GM21447 (cell line): ENCODE measurements at regions not wholly inside any gene's neighbourhood (a gene's known extent, or its start where the extent isn't known, plus 50 kb on each side); places are given as distances from the start of the nearest gene placed in this dataset.
"Not testable (repeated sequence)": the region's sequence is repeated elsewhere in the genome, so short reads cannot be mapped to it uniquely, and the experiment has no call there.

Experiments
- ATAC-seq: cut with Tn5 transposase; IDR thresholded peaks from one replicate; pipeline ENCODE4 v1.9.1; 2021; ENCODE audit not compliant: unreplicated experiment

DNA sequence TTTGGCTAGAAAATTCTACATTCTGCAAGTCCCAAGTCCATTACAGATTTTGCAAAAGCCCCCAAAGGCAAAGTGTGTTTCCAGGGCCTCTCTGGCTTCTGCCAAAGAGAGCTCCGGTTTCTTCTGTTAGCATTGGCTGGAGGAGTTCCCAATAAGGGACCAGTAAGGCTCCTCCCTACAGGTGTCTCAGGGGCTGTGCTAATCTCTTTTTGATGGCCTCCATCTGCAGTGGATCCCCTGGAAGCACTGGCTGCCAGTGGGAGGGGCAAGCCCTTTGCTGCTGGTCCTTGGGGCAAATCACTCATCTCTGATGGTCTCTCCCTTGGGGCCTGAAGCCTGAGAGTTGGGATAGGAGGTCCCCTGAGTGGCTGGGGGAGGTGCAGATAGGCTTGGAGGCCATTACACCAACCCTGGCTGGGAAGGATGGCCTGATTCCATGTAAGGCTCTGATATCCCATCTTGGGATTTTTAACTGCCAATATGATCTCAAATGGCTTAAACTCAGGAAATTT lies 89.1 kb upstream of the USP24 start:
- ATAC-seq: no peak

DNA sequence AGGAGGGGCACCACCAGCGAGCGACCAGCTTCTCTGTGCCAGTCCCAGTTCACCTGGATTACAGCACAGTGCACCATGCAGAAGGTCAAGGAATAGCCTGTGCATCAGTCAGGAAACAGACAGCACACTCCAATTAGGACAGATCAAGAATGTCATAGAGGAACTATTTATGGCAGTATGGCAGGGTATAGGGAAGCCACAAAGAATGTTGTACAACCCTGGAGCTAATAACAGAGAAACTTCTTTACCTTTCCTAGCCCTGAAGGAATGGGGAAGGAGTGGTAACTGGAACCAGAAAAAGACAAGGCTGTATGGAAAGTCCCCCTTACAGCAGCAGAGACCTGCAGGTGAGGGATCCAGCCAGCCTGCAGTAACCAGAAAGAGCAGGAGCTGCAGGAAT lies 87.8 kb upstream of the USP24 start:
- ATAC-seq: no peak

- no peak for ATAC-seq
Measured at GRCh38 chr1:55301912-55302311, 86.7 kb upstream of the USP24 start.

DNA sequence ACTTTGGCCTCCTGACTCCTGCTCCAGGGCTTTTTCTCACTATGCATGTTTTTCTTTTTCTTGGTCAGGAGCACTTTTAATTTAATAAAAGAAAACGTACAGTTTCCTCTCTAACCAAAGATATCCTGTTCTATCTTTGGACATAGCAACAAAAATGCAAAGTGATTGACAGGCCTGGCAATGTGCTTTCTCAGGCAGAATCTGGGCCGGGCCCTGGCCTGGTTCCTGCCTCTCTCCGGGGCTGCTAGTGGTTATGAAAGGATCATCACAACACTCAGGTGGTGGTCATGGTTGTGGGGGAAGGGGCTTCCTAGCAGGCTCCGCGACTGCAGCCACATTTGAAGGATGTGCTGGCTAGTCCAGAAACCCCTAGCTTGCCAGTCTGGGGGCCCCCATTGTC lies 85.8 kb upstream of the USP24 start:
- no peak for ATAC-seq

DNA sequence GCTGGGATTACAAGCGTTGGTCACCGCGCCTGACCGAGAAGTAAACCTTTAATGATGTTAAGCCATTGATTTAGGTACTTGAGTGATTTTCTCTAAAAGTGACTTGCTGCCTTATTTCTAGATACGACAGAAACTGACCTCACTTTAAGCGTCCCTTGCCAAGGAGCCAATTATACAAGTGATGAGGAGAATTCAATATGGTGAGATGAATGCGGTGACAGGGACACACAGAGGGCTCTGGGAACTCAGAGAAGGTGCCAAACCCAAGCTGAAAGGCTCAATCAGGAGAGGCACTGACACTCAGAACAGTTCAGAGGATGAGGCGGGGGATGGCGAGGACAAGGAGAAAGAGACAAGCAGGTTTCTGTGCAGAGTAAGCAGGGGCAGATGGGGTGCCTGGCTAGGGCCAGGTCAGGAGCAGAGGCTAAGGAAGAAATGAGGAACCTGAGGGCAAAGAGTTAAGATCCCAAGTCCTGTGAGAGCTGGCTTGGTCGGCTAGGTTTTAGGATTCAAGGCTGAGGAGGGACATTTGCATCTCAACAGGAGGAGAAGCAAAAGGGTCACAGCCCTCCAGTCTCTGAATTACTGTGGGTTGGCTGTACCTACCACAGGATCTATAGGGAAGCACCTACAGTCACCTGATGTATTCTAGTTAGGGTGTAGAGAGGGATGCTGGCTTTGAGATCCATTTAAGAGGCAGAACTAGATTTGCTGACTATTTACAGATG lies 83.2 kb upstream of the USP24 start:
- ATAC-seq: no peak

DNA sequence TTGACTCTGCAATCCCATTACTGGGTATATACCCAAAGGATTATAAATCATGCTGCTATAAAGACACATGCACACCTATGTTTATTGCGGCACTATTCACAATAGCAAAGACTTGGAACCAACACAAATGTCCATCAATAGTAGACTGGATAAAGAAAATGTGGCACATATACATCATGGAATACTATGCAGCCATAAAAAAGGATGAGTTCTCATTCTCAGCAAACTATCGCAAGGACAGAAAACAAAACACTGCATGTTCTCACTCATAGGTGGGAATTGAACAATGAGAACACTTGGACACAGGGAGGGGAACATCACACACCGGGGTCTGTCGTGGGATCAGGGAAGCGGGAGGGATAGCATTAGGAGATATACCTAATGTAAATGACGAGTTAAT lies 81.1 kb upstream of the USP24 start:
- ATAC-seq: not testable (repeated sequence)

GRCh38 chr1:55289614-55290013 lies 74.5 kb upstream of the USP24 start:
- no peak for ATAC-seq

DNA sequence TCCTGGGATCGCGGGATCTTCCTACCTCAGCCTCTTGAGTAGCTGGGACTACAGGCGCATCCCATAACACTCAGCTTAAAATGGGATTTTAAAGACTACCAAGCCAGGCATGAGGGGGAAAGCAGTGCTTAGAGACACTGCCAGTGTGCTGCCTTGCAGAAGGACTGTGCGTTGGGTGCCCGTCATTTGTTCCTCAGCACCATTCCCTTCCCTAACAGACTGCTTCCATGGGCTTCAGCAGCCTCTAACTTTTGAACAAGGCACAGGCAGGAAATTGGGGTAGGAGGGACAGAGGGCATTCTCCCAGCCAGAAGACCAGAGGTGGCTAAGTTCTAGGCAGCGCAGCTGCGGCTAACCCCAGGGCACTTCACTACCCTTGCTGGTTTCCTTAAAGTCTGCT lies 73.9 kb upstream of the USP24 start:
- no peak for ATAC-seq

DNA sequence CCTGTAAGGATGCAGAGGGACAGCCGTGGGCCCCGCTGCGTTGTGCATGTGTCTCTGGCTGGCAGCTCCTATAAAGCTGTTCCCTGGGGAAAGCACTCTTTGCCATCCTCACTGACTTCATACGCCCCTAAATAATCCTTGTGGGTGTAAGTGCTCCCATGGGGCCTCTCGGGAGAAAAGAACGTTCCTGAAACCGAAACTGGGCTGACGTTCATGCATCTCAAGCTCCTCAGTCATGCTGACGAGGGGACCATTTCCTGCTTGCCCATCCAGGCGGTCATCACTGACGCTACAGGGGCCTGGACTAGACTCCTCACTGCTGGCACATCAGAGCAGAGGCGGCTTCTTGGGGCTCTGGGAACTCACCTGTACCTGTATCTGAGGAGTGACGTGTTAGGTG lies 73.1 kb upstream of the USP24 start:
- peak; percentile 92 for ATAC-seq

- ATAC-seq: peak; percentile 38
Measured at GRCh38 chr1:55287723-55288122, 72.6 kb upstream of the USP24 start.

DNA sequence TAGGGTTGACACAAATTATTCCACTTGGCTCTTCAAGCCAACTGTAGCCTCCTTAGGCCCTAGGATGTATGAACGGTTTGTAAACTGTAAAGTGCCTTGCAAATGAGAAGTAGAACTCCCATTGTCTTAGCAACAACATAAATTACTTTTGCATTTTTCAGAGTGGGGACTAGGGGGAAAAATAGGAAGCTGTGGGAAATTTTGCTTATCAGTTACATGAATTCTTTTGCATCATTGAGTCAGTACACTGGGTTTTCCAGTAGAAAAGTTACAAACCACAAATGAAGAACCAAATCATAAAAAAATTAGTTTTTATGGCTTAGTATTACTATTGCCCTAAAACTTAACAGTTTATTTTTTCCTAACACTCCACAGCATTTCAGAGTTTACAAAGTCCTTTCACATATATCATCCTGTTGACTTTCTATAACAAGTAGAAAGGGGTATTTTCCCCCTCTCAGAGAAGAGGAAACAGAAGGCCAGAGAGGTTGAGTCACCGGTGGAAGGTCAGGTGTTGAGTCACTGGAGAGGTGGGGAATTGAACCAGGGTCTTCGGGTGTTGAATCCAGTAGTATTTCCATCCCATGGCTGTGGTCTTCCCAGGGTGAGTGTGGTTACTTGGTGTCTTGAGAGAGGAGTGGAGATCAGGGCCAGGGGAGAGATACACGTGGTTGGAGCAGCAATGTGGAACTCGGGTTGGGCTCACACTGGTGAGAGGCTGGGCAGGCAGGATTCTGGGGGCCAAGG lies 71.9 kb upstream of the USP24 start:
- no peak for ATAC-seq

DNA sequence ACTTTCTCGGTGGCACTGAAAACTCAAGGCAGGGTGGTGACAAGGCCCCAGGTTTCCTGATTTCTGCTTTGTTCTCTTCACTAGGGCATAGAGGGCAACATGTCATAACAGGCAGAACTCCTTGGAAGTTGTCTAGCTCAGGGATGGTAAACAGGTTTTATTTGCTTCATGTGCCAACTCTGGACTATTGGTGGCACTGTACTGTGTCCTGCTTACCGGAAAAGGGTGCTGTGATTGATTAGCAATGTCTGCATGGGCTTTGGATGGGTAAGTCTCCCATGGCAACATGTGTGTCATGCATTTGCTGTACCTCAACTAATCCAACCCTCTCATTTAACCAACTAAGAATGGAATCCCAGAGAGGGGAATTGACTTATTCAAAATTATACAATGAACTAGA lies 70.7 kb upstream of the USP24 start:
- ATAC-seq: no peak

DNA sequence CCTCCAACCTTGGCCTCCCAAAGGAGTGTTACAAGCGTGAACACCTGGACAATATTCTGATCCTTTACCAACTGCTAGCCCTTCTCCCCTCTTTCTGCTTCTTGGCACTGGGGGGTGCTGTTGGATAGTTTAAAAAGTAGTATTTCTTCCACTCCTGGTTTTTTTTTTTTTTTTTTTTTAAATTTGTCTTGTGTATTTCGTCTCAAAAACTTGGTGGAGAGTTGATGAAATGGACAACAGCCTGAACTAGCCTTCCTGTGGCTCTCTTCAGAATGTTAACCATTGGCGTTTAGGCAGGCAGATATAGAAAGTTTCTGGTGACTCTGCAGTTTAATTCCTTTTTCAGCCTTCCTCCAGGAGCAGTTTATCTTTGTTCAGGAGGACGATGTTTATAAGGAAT lies 69.7 kb upstream of the USP24 start:
- ATAC-seq: no peak

GRCh38 chr1:55282058-55282457 lies 66.9 kb upstream of the USP24 start:
- no peak for ATAC-seq

GRCh38 chr1:55280731-55281130 lies 65.6 kb upstream of the USP24 start:
- ATAC-seq: no peak

DNA sequence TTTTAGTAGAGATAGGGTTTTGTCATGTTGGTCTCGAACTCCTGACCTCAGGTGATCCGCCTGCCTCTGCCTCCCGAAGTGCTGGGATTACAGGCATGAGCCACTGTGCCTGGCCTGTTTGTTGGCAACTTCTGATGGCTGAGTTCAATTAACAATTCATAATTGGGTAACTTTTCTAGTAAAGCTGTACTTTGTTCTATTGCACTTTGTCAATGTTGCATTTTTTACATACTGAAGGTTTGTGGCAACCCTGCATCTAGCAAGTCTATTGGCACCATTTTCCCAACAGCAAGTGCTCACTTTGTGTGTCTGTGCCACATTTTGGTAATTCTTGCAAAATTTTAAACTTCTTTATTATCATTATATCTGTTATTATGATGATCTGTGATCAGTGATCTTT lies 64.5 kb upstream of the USP24 start:
- no peak for ATAC-seq

DNA sequence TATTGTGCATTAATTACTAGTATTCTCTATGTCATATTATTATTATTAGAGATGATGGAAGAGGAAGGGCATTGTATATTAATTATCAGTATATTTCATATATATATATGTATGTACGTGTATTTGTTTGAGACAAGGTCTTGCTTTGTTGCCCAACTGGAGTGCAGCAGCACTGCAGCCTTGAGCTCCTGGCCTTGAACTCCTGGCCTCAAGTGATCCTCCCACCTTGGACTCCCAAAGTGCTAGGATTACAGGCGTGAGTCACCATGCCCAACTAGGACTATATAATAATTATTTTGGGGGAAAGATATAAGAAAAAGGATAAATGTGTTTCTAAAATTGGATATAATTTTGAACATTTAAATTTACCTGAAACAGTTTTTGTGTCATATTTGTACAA lies 63.2 kb upstream of the USP24 start:
- no peak for ATAC-seq

DNA sequence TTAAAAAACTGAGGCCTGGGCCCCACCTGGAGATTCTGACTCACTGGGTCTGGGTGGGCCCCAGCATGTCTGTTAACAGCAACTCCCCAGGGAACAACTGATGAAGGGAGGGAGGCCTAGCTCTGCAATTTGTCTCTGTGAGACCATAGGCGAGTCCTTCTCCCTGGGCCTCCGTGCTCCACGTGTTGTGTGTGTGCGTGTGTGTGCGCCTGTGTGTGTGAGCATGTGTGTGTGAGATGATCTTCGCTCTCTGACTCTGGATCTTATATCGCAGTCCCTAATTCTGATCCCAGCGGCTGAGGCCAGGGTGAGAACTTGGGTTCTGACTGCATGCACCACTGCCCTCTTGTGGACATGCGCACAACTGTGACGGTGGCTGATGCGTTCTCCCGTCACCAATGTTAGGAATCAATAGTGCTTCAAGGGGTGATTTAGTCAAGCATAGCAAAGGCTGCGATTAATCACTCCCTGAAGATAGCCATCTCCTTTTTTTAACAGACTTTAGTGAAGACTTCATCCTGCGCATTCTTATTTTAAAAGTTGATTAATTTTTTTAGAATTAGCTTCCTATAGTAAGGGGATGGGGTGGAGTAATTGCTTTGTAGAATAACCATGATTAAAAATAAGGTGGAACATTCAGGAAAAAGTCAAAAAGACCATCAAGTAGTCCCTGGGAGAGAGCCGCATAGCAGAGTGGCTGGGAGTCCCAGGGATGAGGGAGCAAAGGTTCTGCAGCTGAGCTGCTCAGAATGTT lies 62.4 kb upstream of the USP24 start:
- peak; percentile 85 for ATAC-seq

DNA sequence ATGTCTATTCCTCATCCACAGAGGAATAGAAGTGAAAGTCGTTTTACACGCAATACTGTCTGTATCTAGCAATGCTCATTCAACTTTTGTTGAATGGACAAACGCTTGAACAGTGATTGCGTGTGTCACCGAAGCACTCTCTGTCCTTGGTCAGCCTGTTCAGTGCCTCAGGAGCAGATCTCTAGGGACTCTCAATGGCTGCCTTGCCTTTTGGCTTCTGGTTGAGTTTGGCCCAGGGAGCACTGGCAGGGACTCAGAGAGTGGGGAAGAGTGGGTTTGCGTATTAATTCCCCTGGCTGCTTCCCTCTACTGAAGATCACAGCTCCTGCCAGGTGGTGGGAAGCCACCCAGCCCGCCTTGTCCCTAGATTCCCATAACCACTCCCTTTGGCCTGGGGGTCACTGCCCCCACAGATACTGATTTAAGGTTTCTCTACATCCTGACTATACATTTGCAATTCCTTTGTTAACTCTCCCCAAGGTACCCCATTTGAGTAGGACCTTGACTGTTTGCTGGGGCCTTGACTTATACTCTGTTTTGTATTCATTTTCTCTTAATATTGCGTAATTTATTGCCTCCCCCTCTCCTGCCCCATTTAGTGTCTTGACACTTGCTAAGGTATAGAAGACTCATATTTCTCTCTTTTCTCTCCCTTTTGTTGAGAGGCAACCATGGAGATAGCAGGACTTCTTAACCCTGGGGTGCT lies 61.7 kb upstream of the USP24 start:
- no peak for ATAC-seq

- no peak for ATAC-seq
Measured at GRCh38 chr1:55275941-55276341, 60.8 kb upstream of the USP24 start.

DNA sequence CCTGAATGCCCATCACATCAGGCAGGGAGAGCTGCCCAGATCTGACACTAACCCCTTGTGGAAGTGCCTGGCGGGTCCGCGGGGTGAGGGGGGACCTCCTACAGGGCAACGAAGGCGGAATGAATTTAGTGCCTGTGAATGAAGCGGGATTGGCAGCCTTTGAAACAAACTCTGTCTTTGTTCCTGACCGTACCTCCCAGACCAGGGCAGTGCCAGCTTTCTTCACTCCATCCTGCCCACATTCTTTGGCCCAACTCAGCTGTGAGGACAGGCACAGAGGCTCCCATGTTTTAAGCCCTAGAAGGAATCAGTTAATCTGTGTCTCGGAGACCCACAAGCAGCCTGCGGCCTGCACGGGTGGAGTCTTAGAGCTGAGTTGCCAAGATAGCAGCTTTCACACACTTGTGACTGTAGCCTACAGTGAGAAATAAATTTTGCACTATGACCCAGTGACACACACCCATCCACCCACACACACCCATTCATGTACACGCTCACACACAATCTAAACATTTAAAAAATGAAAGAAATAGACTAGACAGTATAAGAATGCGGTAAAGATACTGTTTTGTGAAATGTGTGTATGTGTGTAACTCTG lies 60.1 kb upstream of the USP24 start:
- no peak for ATAC-seq
